ENCODE measurements at regions not wholly inside any gene's neighbourhood (a gene's known extent, or its start where the extent isn't known, plus 50 kb on each side); places are given as distances from the start of the nearest gene placed in this dataset.

DNA sequence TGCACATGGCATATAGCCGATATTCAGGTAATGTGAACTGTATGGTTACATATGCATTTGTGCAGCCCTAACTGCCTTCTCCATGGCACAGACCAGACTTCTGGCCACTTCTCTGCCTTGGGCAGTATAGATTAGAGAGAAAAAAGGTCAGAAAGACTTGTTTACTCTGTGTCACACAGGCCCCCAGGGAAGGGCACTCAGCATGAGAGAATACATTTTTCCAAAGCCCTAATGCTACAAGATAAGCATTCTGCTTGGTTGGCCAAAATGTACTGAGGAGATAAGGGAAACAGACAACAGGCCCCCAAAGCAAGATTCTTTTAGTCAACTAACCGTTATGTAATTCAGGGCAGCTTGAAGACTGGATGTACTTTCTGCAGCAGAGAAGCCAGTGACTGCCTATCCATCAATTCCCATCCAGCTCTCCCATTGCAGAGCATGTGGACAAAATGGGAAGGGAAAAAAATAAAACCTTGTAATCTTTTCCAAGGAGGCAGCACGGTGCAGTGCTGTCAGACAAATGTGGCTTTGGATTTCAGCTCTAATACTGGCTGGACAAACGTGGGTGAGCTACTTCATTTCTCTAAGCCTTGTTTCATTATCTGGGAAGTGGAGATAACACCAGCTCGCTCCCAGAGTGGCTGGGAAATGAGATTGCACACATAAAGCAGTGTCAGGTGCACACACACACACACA lies 205.9 kb downstream of the NSG2 start:
- intact Hi-C loops (cut with DNase I; ENCODE audit: low total_unique reads) = no loop called here

DNA sequence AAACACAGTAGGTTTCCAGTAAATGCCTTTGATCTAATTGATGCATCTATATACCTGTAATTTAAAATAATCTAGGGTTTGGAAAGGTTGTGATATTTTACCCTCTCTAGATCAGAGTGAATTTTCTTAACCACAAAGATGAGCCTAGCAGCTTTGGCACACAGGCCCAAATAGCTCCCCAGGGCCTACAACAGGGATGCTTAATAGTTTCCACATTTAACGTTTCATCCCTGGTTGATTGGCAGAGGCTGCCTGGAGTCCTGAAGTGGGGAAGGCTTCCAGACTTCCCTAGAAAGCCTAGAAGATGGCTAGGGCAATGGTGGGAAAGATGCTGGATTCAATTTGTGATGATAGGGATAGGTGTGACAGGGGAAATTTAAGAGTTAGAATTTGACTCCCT lies 206.6 kb downstream of the NSG2 start:
- Histone ChIP-seq H3K27ac (no peak overlapping the region), H3K36me3 (no peaks in the 10 kb centered on the region), H3K4me1 (no peaks in the 10 kb centered on the region), H3K4me3 (no peak overlapping the region), H3K27me3 (no peaks in the 10 kb centered on the region), H3K9me3 (no peaks in the 10 kb centered on the region)
- intact Hi-C loops (cut with DNase I; ENCODE audit: low total_unique reads) = no loop called here
- no peak for TF ChIP-seq POLR2AphosphoS5 (IDR thresholded peaks at IDR 0.05)
- no peak for TF ChIP-seq POLR2A (IDR thresholded peaks at IDR 0.05)
- TF ChIP-seq, protein P1, sequence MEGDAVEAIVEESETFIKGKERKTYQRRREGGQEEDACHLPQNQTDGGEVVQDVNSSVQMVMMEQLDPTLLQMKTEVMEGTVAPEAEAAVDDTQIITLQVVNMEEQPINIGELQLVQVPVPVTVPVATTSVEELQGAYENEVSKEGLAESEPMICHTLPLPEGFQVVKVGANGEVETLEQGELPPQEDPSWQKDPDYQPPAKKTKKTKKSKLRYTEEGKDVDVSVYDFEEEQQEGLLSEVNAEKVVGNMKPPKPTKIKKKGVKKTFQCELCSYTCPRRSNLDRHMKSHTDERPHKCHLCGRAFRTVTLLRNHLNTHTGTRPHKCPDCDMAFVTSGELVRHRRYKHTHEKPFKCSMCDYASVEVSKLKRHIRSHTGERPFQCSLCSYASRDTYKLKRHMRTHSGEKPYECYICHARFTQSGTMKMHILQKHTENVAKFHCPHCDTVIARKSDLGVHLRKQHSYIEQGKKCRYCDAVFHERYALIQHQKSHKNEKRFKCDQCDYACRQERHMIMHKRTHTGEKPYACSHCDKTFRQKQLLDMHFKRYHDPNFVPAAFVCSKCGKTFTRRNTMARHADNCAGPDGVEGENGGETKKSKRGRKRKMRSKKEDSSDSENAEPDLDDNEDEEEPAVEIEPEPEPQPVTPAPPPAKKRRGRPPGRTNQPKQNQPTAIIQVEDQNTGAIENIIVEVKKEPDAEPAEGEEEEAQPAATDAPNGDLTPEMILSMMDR (IDR thresholded peaks at IDR 0.05) = no peak
- no peak for DNase-seq (ENCODE audit: low spot score in 2 of 2)

More for the DNA sequence above, 205.9 kb downstream of the NSG2 start:
- no peaks in the 10 kb centered on the region for H3K36me3 ChIP-seq
- no peak for TF ChIP-seq POLR2A (IDR thresholded peaks at IDR 0.05)
- TF ChIP-seq, protein P1 (IDR thresholded peaks at IDR 0.05) = no peak
- TF ChIP-seq POLR2AphosphoS5 (IDR thresholded peaks at IDR 0.05) = no peak
- no peaks in the 10 kb centered on the region for H3K27me3 ChIP-seq
- no peak overlapping the region for H3K27ac ChIP-seq
- no peaks in the 10 kb centered on the region for H3K4me1 ChIP-seq
- no peaks in the 10 kb centered on the region for H3K9me3 ChIP-seq
- H3K4me3 ChIP-seq = no peak overlapping the region
- DNase-seq (ENCODE audit: low spot score in 2 of 2) = no peak

DNA sequence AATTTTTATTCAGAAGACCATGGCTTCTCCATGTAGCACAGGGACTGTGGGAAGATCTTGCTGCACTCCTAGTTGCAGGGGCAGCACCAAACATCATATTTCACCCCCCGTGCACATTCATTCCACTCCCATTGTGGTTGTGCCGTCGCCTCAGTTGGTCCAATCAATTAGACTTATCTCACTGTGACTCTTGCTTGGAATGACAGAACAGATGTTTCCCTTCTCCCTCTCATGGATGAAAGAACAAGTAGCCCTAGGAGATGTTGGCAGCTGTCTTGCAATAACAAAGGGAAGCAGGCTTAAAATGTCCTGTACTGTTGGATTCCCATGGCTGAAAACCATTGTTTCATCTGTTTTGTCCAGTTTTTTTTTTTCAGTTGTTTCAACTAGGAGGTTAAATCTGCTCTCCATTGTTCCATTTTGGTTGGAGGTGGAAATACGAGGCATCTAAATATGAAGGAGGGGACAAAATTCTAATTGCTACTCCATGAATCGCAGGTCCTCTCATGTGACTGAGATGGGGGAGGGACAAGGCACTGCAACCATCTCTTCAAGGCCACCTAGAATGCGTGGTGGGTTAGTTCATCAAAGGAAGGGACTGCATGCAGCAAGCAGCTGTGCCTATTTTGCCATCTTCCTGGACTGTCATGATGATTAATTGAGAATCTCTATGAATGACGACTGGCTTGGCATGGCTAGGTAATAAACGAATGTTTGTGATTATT lies 214.4 kb downstream of the NSG2 start:
- no peaks in the 10 kb centered on the region for H3K4me1 ChIP-seq
- H3K36me3 ChIP-seq = no peaks in the 10 kb centered on the region
- TF ChIP-seq POLR2AphosphoS5 (IDR thresholded peaks at IDR 0.05) (no peak), POLR2A (IDR thresholded peaks at IDR 0.05) (no peak)
- TF ChIP-seq, protein P1 (IDR thresholded peaks at IDR 0.05) = no peak
- no peaks in the 10 kb centered on the region for H3K9me3 ChIP-seq
- H3K27ac ChIP-seq = no peak overlapping the region
- H3K4me3 ChIP-seq = no peak overlapping the region
- H3K27me3 ChIP-seq = no peaks in the 10 kb centered on the region
- no peak for DNase-seq (ENCODE audit: low spot score in 2 of 2)
- intact Hi-C loops (cut with DNase I; ENCODE audit: low total_unique reads) = no loop called here

DNA sequence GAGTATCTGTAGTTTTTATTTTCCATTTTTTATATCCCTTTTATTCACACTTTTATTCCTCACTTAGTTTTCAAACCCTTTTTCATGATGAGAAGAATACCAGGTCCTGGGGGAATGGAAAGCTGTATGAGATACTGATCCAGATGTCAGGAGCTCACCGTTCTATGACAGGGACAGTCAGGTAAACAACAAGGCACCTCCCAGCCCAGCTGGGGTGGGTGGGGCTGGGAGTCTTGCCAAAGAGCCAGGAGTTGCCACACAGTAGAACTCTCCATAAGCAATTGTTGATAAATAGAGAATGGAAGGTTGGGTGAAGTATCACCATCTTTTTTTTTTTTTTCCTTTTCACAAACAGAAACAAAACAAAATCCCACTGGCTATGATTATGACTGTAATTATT lies 225.8 kb downstream of the NSG2 start:
- no peak for DNase-seq (ENCODE audit: low spot score in 2 of 2)
- peaks cover 0 to 2% of the 10 kb centered on the region in 2 donors for H3K27me3 ChIP-seq

More for the DNA sequence above, 225.8 kb downstream of the NSG2 start:
- TF ChIP-seq, protein P1 (IDR thresholded peaks at IDR 0.05) = no peak
- TF ChIP-seq POLR2AphosphoS5 (IDR thresholded peaks at IDR 0.05) = no peak
- no peak for TF ChIP-seq POLR2A (IDR thresholded peaks at IDR 0.05)
- Histone ChIP-seq H3K4me1 (no peaks in the 10 kb centered on the region), H3K36me3 (no peaks in the 10 kb centered on the region), H3K9me3 (no peaks in the 10 kb centered on the region), H3K27ac (no peak overlapping the region), H3K4me3 (no peak overlapping the region)
- intact Hi-C loops (cut with DNase I; ENCODE audit: low total_unique reads) = no loop called here
